ENCODE measurements at regions not wholly inside any gene's neighbourhood (a gene's known extent, or its start where the extent isn't known, plus 50 kb on each side); places are given as distances from the start of the nearest gene placed in this dataset.

GRCh38 chr10:60669501-60669900, 108.8 kb upstream of the CDK1 start:
- TF ChIP-seq CTCF (optimal IDR thresholded peaks at IDR 0.05 in 1 of 3, IDR thresholded peaks at IDR 0.05 in 1 of 3, conservative IDR thresholded peaks at IDR 0.05 in 1 of 3; ENCODE audit: extremely low read depth in 1 of 3, insufficient read depth in 2 of 3, low read length in 3 of 3) = no peak
- no peak for TF ChIP-seq EZH2 (IDR thresholded peaks at IDR 0.05; ENCODE audit: low read length)
